ENCODE measurements at regions not wholly inside any gene's neighbourhood (a gene's known extent, or its start where the extent isn't known, plus 50 kb on each side); places are given as distances from the start of the nearest gene placed in this dataset.

DNA sequence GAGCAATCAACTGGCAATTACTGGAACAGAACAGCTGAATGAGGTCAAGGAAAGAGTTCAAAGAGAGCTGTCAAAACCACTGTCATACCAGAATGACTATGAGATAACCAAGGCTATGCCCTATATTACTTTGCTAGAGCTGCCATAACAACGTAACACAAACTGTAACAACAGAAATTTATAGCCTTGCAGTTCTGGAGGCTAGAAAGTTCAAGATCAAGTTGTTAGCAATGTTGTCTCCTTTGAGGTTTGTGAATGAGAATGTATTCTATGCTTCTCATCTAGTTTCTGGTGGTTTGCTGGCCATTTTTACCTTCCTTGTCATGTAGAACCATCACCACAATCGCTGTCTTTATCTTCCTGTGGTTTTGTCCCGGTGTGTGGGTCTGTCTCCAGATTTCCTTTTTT is 1323.0 kb upstream of the GJE1 start:
- TF ChIP-seq, protein P1, sequence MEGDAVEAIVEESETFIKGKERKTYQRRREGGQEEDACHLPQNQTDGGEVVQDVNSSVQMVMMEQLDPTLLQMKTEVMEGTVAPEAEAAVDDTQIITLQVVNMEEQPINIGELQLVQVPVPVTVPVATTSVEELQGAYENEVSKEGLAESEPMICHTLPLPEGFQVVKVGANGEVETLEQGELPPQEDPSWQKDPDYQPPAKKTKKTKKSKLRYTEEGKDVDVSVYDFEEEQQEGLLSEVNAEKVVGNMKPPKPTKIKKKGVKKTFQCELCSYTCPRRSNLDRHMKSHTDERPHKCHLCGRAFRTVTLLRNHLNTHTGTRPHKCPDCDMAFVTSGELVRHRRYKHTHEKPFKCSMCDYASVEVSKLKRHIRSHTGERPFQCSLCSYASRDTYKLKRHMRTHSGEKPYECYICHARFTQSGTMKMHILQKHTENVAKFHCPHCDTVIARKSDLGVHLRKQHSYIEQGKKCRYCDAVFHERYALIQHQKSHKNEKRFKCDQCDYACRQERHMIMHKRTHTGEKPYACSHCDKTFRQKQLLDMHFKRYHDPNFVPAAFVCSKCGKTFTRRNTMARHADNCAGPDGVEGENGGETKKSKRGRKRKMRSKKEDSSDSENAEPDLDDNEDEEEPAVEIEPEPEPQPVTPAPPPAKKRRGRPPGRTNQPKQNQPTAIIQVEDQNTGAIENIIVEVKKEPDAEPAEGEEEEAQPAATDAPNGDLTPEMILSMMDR (IDR thresholded peaks at IDR 0.05), result no peak
- TF ChIP-seq POLR2A (IDR thresholded peaks at IDR 0.05), result no peak
